ENCODE measurements at regions not wholly inside any gene's neighbourhood (a gene's known extent, or its start where the extent isn't known, plus 50 kb on each side); places are given as distances from the start of the nearest gene placed in this dataset.

DNA sequence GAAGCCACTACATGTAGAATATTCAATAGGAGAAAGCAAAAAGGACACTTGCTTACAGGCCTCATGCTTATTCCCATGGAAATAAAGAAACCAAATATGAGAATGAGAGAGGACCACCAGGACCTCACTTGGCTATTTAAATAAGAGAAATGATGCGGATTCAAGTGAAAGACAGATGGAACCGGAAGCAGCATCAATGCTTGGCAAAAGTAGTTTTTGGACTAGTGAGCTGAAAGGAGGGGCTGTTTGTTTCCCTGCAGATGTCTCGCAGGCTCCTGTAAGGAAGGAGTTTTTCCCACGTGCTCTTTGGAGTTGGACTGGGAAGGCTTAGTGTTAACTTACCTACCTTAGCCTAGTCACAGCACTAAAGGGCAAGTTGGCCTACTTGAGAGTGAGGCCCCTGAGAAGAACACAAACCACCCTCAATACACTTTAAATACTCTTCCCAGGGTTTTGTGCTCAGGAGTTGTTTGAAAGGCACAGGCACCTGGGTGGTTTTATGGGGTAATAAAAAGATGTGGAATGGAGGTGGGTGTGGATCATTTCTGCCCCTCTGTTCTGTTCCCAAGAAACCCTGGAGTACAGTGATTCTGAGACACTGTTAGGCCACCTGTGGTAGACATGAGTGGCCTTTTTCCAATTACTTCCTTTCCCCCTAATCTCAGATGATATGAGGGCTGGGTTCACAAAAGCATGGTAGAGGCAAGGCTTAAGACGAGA is 113.3 kb upstream of the C1GALT1C1 start:
- TF ChIP-seq, protein P1, sequence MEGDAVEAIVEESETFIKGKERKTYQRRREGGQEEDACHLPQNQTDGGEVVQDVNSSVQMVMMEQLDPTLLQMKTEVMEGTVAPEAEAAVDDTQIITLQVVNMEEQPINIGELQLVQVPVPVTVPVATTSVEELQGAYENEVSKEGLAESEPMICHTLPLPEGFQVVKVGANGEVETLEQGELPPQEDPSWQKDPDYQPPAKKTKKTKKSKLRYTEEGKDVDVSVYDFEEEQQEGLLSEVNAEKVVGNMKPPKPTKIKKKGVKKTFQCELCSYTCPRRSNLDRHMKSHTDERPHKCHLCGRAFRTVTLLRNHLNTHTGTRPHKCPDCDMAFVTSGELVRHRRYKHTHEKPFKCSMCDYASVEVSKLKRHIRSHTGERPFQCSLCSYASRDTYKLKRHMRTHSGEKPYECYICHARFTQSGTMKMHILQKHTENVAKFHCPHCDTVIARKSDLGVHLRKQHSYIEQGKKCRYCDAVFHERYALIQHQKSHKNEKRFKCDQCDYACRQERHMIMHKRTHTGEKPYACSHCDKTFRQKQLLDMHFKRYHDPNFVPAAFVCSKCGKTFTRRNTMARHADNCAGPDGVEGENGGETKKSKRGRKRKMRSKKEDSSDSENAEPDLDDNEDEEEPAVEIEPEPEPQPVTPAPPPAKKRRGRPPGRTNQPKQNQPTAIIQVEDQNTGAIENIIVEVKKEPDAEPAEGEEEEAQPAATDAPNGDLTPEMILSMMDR (IDR thresholded peaks at IDR 0.05; ENCODE audit: extremely low read depth in 1 of 2, insufficient read depth in 1 of 2, low read depth in 1 of 2, low read length in 2 of 2), result no peak
- TF ChIP-seq MAX (IDR thresholded peaks at IDR 0.05; ENCODE audit: insufficient read depth, insufficient read length), result no peak
- no peak for TF ChIP-seq POLR2A (IDR thresholded peaks at IDR 0.05; ENCODE audit: low read depth, low read length)
- no peak for TF ChIP-seq EZH2 (IDR thresholded peaks at IDR 0.05; ENCODE audit: borderline replicate concordance, low read depth, low read length, severe bottlenecking)
- TF ChIP-seq MYC (IDR thresholded peaks at IDR 0.05; ENCODE audit: low read depth, low read length), result no peak
- no peak for TF ChIP-seq FOS (IDR thresholded peaks at IDR 0.05; ENCODE audit: borderline replicate concordance, insufficient read depth, low read length)
- TF ChIP-seq POLR2AphosphoS5 (IDR thresholded peaks at IDR 0.05; ENCODE audit: insufficient read depth, low read depth, low read length), result no peak
- TF ChIP-seq JUN (IDR thresholded peaks at IDR 0.05; ENCODE audit: borderline replicate concordance, insufficient read depth, insufficient read length, low read depth), result no peak
- TF ChIP-seq GATA2 (IDR thresholded peaks at IDR 0.05; ENCODE audit: insufficient read depth, insufficient read length, low read depth, low read length), result no peak
